Keratinocyte (primary cell): ENCODE measurements at regions not wholly inside any gene's neighbourhood (a gene's known extent, or its start where the extent isn't known, plus 50 kb on each side); places are given as distances from the start of the nearest gene placed in this dataset.

Experiments used
- CTCF ChIP-seq, 3 experiments: IDR thresholded peaks in 1 of 3; conservative IDR thresholded peaks in 1 of 3; optimal IDR thresholded peaks in 1 of 3; 2 replicates in 2 of 3; 3 replicates in 1 of 3; pipeline versions ENCODE3 to v1.5.1; 2011; ENCODE audit warnings: low read length in 3 of 3, mild to moderate bottlenecking in 3 of 3, moderate library complexity in 2 of 3, control low read depth in 1 of 3, inconsistent platforms in 1 of 3; ENCODE audit not compliant: insufficient read depth in 2 of 3; ENCODE audit errors: extremely low read depth in 1 of 3
- EZH2 ChIP-seq: IDR thresholded peaks from one replicate; pipeline ENCODE4 v1.6.1; 2012; ENCODE audit warnings: inconsistent platforms, mild to moderate bottlenecking, low read length, moderate library complexity

GRCh38 chr2:78061301-78061700 lies 539.1 kb upstream of the LRRTM4 start:
- TF ChIP-seq CTCF (optimal IDR thresholded peaks at IDR 0.05 in 1 of 3, IDR thresholded peaks at IDR 0.05 in 1 of 3, conservative IDR thresholded peaks at IDR 0.05 in 1 of 3; ENCODE audit: extremely low read depth in 1 of 3, insufficient read depth in 2 of 3, low read length in 3 of 3): no peak
- no peak for TF ChIP-seq EZH2
